ENCODE measurements at regions not wholly inside any gene's neighbourhood (a gene's known extent, or its start where the extent isn't known, plus 50 kb on each side); places are given as distances from the start of the nearest gene placed in this dataset.

DNA sequence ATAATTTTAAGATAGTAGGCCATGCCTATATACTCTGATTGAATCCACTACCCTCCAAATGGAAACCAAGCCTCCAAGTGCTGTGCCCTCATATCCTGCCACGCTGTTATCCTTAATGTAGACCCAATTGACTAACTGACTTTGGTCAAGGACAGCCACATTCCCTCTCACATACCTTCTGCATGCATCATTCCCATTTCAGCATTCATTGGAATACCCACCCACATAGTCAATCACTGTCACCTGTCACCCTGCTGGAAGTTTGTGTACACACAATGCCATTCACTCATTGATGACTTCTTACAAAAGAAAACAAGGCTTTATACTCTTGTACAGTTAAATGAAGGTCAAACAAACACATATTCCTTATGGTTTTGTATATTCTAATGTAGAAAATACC lies 221.1 kb upstream of the PBX1 start:
- intact Hi-C loops (cut with DNase I) = loop anchor here (10.0 kb wide), 1 partner anchor 57 kb away; no protein-coding TSS in a partner anchor
- no peak for DNase-seq

DNA sequence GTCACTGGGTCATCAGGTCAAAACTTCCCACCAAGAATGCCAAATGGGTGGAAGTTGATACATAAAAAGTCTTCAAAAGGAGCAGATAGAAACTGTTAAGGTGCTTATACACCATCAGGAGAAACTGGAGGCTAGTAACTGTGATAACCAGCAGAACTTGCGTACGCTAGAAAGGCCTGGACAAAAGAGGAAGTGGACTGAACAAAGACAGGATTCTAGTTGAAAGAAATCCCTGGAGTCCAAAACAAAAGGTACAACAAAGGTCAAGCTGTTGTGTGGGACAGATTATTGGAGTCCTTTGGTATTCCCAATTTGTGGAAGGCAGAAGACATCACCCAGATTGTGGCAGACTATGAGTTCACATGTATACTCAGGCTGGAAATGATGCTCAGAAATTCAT lies 215.8 kb upstream of the PBX1 start:
- intact Hi-C loops (cut with DNase I) = no loop called here
- DNase-seq = no peak

DNA sequence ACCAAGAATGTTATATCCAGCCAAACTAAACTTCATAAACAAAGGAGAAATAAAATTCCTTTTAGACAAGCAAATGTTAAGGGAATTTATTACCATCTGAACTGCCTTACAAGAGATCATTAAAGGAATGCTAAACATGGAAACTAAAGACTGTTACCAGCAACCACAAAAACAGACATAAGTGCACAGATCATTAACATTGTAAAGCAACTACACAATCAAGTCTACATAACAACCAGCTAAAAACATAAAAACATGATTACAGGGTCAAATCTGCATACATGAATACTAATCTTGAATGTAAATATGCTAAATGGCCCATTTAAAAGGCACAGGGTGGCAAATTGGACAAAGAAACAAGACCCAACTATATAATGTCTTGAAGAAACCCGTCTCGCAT lies 211.0 kb upstream of the PBX1 start:
- DNase-seq = no peak
- intact Hi-C loops (cut with DNase I) = no loop called here

DNA sequence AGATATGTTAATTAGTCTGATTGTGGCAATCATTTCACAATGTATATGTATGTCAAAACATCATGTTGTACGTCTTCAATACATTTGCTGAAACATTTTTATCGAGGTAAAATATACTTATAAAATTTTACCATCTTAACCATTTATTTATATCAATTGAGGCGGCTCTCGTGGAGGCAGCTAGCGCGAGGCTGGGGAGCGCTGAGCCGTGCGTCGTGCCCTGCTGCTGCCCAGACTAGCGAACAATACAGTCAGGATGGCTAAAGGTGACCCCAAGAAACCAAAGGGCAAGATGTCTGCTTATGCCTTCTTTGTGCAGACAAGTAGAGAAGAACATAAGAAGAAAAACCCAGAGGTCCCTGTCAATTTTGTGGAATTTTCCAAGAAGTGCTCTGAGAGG lies 202.5 kb upstream of the PBX1 start:
- intact Hi-C loops (cut with DNase I) = no loop called here

DNA sequence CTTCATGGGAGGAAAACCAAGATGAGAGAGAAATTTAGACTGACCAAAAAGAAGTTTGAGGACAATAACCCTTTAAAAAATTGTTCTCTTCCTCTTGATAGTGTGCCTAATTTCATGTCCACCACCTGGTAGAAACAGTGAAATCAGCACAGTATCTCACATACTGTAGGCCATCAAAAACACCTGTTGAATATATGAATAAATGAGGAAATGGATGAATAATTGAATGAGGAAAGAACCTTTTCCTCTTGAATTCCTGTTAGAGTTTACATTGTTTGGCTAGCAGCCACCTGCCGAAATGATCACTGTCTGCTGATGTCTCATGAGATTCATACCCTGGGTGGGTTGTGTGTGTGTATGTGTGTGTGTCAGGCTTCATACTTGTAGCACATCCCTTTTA lies 198.7 kb upstream of the PBX1 start:
- no peak for DNase-seq
- intact Hi-C loops (cut with DNase I) = no loop called here

More for the DNA sequence above, 202.5 kb upstream of the PBX1 start:
- DNase-seq = no peak

DNA sequence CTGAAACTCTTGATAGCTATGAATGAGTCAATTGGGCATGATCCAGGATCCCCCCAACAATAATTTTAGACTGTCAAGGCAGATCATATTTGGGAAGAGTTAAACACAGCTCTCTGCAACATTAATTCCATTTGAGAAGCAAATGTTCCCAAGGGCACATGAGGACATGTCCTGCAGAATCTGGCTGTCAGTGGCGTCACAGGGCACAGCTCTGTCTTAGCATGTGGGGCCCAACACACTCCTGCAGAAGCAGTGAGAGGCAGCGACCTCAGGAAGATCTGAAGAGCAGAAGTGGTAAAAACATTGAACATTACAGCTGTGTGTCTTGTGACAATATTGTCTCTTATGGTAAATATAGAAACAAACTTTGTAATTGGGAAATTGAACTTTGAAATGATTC lies 197.1 kb upstream of the PBX1 start:
- intact Hi-C loops (cut with DNase I) = no loop called here
- no peak for DNase-seq

DNA sequence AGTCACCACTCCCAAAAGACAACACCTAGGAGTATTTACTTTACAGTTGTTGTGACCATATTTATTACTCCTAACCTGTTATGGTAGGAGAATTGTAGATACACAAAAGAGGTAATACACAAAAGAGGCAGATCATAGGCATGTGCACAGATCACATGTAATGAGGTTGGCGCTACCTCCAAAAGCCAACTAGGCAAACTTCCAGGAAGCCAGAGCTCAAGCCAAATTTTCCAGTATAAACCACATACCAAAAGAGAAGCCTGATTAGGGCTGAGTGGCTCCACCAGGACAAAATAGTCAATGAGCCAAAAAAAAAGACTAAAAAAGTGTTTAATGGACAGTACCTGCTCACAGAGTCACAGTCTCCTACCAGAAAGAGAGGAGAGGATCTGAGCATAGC lies 195.0 kb upstream of the PBX1 start:
- intact Hi-C loops (cut with DNase I) = no loop called here
- no peak for DNase-seq

DNA sequence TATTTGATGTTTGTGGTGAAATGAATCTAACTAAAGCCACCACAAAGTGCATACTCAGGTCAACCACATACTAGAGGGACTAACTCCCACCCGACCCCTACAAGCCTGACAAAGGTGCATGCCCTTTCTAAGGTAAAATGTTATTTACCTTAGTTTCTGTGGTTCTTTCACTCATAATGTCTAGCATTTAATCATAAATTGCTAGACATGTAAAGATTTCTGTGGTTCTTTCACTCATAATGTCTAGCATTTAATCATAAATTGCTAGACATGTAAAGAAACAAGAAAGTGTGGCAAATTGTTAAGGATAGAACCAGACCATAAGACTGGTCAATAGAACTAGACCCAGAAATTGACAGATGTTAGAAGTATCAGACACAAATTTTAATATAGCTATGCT lies 193.0 kb upstream of the PBX1 start:
- intact Hi-C loops (cut with DNase I) = no loop called here
- DNase-seq = no peak

DNA sequence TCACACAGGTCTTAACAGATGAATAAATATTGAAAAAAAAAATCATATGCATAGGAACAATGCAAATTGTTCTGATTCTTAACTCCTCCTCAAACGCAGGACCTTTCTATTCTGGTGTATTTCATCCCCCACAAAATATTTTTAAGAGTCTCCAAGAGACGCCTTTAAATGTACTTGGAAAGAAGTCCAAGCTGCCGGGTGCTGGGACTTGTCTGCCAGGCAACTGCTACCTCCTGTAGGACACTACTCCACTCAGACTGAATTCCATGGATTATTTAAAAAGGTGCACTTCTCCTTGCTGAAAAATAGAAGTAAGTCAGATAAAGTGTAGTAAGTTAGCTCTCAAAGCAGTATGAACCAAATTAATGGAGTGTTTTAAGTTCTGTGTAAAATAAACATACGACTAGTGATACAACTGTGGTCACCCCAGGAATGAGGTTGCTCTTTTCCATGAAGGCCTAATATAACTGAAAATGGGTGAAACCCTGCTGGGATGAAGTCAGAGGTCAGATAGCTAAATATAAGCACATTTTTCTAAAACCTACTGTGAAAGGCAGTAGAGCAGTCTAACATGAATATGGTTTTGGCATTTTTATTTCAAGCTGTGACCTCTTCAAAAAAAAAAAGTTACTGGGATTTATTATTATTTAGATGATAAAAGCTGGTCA lies 189.2 kb upstream of the PBX1 start:
- DNase-seq = no peak
- intact Hi-C loops (cut with DNase I) = no loop called here

DNA sequence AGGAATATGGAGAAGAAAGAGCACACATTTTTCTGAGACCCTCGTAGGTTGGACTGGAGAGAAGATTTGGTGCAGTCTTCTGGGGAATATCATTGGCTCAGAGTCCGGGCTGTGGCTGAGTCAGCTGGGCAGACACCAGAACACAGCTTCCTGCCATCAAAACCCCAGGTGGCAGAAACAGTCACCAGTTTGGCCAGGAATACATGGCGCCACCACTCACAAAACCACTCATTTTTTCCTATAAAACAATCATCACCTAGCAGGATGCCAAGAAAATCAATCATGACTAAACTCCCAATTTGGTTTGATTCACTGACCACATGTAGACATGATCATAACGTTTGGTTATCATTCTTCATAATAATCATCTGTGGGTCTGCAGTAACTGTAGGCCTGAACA lies 178.1 kb upstream of the PBX1 start:
- intact Hi-C loops (cut with DNase I) = no loop called here
- no peak for DNase-seq

DNA sequence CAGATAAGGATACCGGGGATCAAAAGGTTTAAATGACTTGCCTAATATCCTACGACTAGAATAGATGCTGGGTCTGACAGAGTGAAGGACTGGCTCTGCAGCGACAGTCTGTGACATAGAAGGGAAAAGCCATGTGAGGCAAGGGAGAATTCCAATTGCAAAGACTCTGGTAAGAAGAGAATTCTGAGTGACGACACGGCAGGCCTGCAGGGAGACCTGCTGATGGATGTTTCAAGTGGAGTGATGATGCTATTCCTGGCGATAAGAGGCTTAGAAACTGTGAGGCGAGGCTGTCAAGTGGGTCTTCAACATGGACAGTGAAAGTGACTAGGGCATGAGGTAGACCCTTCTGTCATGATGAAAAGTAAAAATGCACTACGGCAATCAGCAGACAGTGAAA lies 176.6 kb upstream of the PBX1 start:
- DNase-seq = peak in 1 of 10 donors; percentile 40
- intact Hi-C loops (cut with DNase I) = no loop called here

DNA sequence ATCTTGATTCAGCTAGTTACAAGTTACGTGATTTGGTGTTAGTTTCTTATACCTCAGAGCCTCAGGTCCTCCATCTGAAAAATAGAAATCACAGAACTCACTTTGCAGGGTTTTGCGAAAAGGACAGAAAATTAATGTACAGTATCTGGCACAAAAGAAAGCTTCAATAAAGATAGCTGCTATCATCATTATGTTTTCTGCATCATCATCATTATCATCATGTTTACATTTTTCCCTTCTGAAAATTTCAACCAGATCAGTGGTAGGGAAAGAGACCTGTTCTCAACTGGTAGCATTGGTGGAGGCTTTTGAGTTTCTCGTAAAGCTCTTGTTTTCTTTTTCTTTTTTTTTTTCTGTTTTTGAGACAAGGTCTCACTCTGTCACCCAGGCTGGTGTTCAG lies 174.7 kb upstream of the PBX1 start:
- intact Hi-C loops (cut with DNase I) = no loop called here
- no peak for DNase-seq

DNA sequence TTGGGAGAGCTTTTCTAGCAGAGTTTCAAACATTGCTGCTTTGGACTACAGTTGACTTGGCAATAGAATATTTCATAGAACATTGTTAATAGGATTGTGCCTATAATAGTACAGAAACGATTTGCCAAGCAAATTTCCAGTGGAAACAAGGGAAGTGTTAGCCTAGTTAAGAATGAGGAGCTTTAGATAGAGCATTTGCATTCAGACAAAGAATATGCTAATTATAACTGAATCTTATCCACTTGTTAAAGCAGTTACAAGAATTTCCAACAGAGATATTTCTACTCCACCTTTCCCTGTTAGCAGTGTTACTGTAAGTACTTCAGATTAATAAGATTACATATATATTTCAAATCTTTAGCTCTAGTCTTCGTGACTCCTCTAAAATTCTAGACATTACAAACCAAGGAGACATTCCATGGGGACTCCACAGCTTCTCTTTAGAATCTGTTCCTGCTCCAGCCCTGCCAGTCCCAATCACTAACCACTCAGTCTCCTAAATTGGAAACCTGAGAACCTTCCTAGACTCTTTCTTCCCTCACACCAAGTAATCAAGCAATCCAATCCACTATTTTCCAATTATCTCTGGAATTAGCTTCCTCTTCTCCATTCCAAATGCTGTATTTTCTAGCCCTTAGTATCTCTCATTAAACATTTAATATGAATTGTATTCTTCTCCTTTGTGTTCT lies 141.8 kb upstream of the PBX1 start:
- intact Hi-C loops (cut with DNase I) = no loop called here
- no peak for DNase-seq

DNA sequence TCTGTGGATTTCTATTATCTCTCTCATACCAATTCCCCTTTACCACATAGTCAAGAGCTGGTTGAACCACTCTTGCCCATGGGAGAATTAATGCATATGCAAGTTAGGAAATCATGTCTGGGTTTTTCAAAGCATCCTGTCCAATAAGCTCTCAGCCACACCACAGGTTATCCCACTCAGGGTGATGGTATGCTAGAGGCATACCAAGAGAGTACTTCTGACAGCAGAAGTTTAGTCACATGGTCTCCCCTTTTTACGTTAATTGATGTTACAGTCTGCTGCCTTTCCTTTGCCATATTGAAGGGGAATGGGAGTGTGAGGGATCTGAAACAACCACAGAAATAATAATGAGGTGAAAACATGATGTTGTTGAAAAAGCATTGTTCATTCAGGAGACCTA lies 135.8 kb upstream of the PBX1 start:
- intact Hi-C loops (cut with DNase I) = no loop called here
- DNase-seq = no peak

DNA sequence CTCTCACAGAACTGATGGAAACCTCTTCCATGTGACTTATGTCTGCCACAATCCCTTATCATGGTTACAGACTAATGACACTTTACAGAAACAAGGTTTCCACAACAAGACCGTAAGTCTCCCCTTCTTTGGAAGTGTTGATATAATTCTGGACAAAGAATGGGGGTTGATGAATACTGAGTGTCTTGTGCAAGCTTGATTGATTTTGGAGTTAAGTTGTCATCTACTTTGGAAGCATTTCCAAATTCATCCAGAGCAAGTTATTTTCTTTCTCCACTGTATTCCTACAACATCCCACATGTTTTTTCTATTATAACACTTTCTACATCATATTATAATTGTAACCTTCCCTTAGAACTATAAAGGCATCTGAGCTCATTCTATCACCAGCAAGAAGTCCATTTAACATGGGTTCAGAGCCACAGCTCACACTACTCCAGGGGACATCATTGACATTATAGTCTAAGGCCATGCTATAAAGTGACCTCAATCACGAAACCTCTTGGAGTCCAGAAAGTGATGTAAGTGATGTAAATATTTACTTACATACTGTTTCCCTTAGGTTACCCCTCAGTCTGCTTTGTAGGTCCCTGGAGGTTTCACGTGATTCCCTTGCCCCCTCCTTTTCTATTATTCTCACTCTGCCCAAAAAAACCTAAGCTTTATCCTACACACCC lies 125.7 kb upstream of the PBX1 start:
- no peak for DNase-seq
- intact Hi-C loops (cut with DNase I) = no loop called here

DNA sequence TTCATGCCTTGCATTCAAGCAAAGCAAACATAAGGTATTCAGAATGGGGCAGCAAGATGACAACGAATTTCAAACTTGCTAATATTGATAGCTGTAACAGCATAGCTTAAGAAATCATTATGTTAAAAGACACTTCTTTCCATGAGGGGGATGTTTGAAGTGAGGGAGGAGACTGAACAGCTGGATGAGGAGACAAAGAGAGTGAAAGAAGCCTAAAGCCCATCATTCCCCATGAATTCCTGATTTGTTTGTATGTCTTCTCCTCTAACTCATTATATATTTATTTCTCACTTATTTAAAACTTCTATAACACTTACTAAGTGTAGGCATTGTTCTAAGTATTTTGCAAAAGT lies 125.2 kb upstream of the PBX1 start:
- intact Hi-C loops (cut with DNase I) = no loop called here
- no peak for DNase-seq

DNA sequence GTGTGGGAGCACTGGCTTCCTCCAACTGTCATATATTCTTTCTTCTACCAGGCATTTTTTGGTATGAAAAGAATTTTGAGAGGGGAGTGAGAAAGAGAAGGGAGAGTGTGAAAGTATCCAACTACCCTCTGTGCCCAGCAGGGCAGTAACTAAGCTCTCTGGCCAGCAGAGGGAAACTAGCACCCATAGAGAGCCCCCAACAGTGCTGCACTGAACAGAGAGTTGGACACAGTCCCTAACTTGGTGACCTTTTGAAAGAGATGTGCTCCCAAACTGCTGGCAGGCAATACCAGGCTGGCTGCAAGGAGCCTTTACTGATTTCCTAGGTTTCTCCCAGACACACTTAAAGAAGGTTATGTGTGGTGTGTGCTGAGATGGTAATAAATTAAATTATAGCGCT lies 118.8 kb upstream of the PBX1 start:
- peak in 3 of 10 donors; percentile 17 to 39 (median 24) for DNase-seq
- intact Hi-C loops (cut with DNase I) = no loop called here

DNA sequence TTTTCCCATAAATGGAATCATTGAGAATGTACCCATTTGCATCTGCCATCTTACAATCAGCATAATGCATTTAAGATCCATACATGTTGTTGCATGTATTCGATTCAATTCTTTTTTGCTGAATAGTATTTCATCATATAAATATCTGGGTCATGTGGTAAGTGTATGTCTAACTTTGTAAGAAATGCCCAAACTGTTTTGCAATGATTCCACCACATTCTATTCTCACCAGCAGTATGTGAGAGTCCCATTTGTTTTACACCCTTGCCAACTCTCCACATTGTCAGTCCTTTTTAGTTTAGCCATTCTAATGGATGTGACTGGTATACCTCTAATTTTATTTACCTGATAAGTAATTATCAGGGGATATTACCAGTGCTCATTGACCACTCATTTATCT lies 115.8 kb upstream of the PBX1 start:
- no peak for DNase-seq
- intact Hi-C loops (cut with DNase I) = no loop called here

DNA sequence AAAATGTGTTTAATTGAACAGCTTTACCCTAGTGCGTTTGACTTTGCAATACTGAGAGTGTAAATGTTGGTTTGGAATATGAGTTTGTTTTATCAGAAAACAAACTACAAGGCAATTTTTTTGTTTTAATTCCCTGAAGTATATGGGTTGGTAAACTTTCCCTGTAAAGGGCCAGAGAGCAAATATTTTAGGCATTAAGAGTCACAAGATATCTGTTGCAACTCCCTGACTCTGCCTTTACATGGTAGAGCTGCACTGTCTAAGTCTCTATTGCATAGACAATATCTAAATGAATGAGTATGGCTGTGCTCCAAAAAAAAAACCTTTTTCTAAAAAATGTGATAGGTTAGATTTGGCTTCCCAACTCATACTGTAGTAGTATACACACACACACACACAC lies 115.1 kb upstream of the PBX1 start:
- intact Hi-C loops (cut with DNase I) = no loop called here
- no peak for DNase-seq

DNA sequence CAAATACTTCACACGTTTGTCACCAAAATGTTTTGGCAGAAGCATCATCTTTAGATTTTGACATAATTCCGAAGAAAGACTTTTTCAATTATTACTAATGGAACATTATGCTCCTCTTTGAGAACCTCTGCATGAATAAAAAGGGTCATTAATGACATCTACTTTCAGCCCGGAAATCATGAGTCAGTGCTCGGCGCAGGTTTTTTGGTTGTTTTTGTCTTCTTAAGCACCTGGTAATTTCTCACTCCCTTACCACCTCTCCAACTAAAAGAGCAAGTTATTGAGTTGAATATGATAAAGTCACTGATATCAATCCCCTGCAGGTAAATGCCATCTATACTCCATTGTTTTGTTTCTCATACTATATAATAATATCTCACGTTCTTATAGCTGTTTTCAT lies 113.0 kb upstream of the PBX1 start:
- intact Hi-C loops (cut with DNase I) = no loop called here
- DNase-seq = no peak

DNA sequence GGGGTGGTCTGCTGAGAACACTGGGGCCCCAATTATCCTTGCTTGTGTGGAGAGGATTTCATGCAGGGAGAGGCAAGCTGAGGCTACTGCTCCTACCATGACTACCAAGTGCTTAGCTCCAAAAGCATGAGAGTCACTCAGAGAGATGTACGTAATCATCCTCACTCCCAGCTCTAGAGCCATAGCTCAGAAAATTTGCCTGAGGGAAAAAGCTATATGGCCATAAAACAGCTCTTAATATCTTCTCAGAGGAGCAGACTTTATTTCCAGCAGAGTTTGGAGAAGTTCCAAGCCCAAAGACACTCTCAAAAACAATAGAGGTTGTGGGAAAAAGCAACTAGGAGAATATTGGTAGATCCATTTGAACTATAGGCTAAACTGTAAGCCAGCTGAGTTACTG lies 106.4 kb upstream of the PBX1 start:
- intact Hi-C loops (cut with DNase I) = no loop called here
- no peak for DNase-seq

DNA sequence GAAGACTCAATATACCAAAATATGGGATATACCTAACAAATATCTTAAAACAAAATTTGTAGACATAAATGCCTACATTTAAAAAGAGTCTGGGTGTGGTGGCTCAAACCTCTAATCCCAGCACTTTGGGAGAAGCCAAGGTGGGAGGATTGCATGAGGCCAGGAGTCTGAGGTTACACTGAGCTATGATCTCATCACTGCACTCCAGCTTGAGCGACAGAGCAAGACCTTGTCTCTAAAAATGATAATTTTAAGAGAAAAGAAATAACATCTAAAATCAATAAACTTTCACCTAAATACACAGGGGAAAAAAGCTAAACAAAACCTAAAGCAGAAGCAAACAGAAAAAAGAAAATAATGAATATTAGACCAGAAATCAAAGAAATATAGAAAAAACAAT lies 102.7 kb upstream of the PBX1 start:
- intact Hi-C loops (cut with DNase I) = no loop called here
- DNase-seq = no peak
